ENCODE measurements at regions not wholly inside any gene's neighbourhood (a gene's known extent, or its start where the extent isn't known, plus 50 kb on each side); places are given as distances from the start of the nearest gene placed in this dataset.

GRCh38 chr20:61126369-61127195 lies 125.5 kb upstream of the CDH4 start:
- TF ChIP-seq TAF1 (IDR thresholded peaks at IDR 0.05; ENCODE audit: borderline replicate concordance, insufficient read depth, low read length), result no peak
- no peak for TF ChIP-seq POLR2AphosphoS5 (IDR thresholded peaks at IDR 0.05; ENCODE audit: low read depth, low read length)
- no peak for TF ChIP-seq SIN3A (IDR thresholded peaks at IDR 0.05; ENCODE audit: borderline replicate concordance, insufficient read depth, low read length)

All from PFSK-1 (cell line).